ENCODE measurements at regions not wholly inside any gene's neighbourhood (a gene's known extent, or its start where the extent isn't known, plus 50 kb on each side); places are given as distances from the start of the nearest gene placed in this dataset.
A peak's percentile ranks its signal among the peaks of the same experiment; 100 is the strongest.

- H3K27me3 ChIP-seq (replicated peaks in 1 of 7) = no peaks in the 10 kb centered on the region
- 70 to 87% (median 78%) methylated on average over 4 of the region's 4 CpGs for WGBS, 5 donors
Observed at GRCh38 chr2:72051971-72052505, 95.6 kb downstream of the CYP26B1 start.

GRCh38 chr2:72051204-72051603 lies 96.5 kb downstream of the CYP26B1 start:
- Histone ChIP-seq H3K36me3 (no peaks in the 10 kb centered on the region), H3K9me3 (peaks cover 0 to 31% (median 14%) of the 10 kb centered on the region in 8 donors), H3K4me3 (no peak overlapping the region), H3K27me3 (replicated peaks in 1 of 7) (no peaks in the 10 kb centered on the region), H3K4me1 (no peaks in the 10 kb centered on the region), H3K27ac (peak overlapping the region in 6 of 8 donors; percentile 34 to 64 (median 56))
- intact Hi-C loops (cut with DNase I; ENCODE audit: low total_unique reads) = no loop called here
- 73 to 86% (median 80%) methylated on average over 2 of the region's 2 CpGs for WGBS, 5 donors
- TF ChIP-seq CTCF (IDR thresholded peaks at IDR 0.05 in 8 of 11, conservative IDR thresholded peaks at IDR 0.05 in 3 of 11) (no peak), POLR2AphosphoS5 (IDR thresholded peaks at IDR 0.05) (no peak), POLR2A (IDR thresholded peaks at IDR 0.05) (no peak)
- no peak for DNase-seq

More at GRCh38 chr2:72051971-72052505, 95.6 kb downstream of the CYP26B1 start:
- TF ChIP-seq POLR2A (IDR thresholded peaks at IDR 0.05) = no peak
- no peak for TF ChIP-seq POLR2AphosphoS5 (IDR thresholded peaks at IDR 0.05)
- TF ChIP-seq CTCF (IDR thresholded peaks at IDR 0.05 in 8 of 11, conservative IDR thresholded peaks at IDR 0.05 in 3 of 11) = no peak
- Histone ChIP-seq H3K36me3 (no peaks in the 10 kb centered on the region), H3K27ac (peak overlapping the region in 7 of 8 donors; percentile 31 to 64 (median 55)), H3K4me3 (no peak overlapping the region), H3K9me3 (peaks cover 0 to 31% (median 14%) of the 10 kb centered on the region in 8 donors), H3K4me1 (no peaks in the 10 kb centered on the region)
- intact Hi-C loops (cut with DNase I; ENCODE audit: low total_unique reads) = no loop called here
- no peak for DNase-seq

- H3K36me3 ChIP-seq = no peaks in the 10 kb centered on the region
- no peak overlapping the region for H3K4me3 ChIP-seq
- H3K27me3 ChIP-seq (replicated peaks in 1 of 7) = no peaks in the 10 kb centered on the region
- intact Hi-C loops (cut with DNase I; ENCODE audit: low total_unique reads) = no loop called here
- no peak for TF ChIP-seq POLR2A (IDR thresholded peaks at IDR 0.05)
- no peak for TF ChIP-seq CTCF (IDR thresholded peaks at IDR 0.05 in 8 of 11, conservative IDR thresholded peaks at IDR 0.05 in 3 of 11)
- TF ChIP-seq POLR2AphosphoS5 (IDR thresholded peaks at IDR 0.05) = no peak
- 71 to 87% (median 80%) methylated on average over 2 of the region's 2 CpGs for WGBS, 5 donors
- H3K27ac ChIP-seq = peak overlapping the region in 4 of 8 donors; percentile 2 to 64 (median 42)
- no peaks in the 10 kb centered on the region for H3K4me1 ChIP-seq
- peaks cover 0 to 29% (median 14%) of the 10 kb centered on the region in 8 donors for H3K9me3 ChIP-seq
- DNase-seq = no peak
Observed at GRCh38 chr2:72050734-72051133, 96.9 kb downstream of the CYP26B1 start.

- no peak overlapping the region for H3K27ac ChIP-seq
- no peaks in the 10 kb centered on the region for H3K36me3 ChIP-seq
- TF ChIP-seq CTCF (IDR thresholded peaks at IDR 0.05 in 8 of 11, conservative IDR thresholded peaks at IDR 0.05 in 3 of 11) (no peak), POLR2AphosphoS5 (IDR thresholded peaks at IDR 0.05) (no peak), POLR2A (IDR thresholded peaks at IDR 0.05) (no peak)
- H3K27me3 ChIP-seq (replicated peaks in 1 of 7) = no peaks in the 10 kb centered on the region
- H3K4me3 ChIP-seq = no peak overlapping the region
- no peak for DNase-seq
- no peaks in the 10 kb centered on the region for H3K4me1 ChIP-seq
- peaks cover 0 to 32% (median 20%) of the 10 kb centered on the region in 8 donors for H3K9me3 ChIP-seq
- intact Hi-C loops (cut with DNase I; ENCODE audit: low total_unique reads) = no loop called here
Observed at GRCh38 chr2:72048881-72049477, 98.7 kb downstream of the CYP26B1 start.

Data from spleen (tissue), 11 donors.